HAP-1 (cell line): ENCODE measurements at regions not wholly inside any gene's neighbourhood (a gene's known extent, or its start where the extent isn't known, plus 50 kb on each side); places are given as distances from the start of the nearest gene placed in this dataset.

Source experiments
- DNase-seq, 2 experiments: peaks; one replicate each; pipeline ENCODE4 v3.0.0-alpha.2; 2016 to 2020; ENCODE audit warnings: low spot score in 2 of 2
- H3K27me3 ChIP-seq: fragments of 250-450 bp; sonication (Bioruptor Pico); 2 replicates; pipeline ENCODE4 v1.5.1; 2020; ENCODE audit warnings: low read depth, mild to moderate bottlenecking, moderate library complexity
- H3K36me3 ChIP-seq: fragments of 250-450 bp; sonication (Bioruptor Pico); replicated peaks from 2 replicates; pipeline ENCODE4 v1.5.1; 2020; ENCODE audit warnings: mild to moderate bottlenecking
- H3K4me1 ChIP-seq: fragments of 250-450 bp; sonication (Bioruptor Pico); 2 replicates; pipeline ENCODE4 v1.5.1; 2020; ENCODE audit warnings: mild to moderate bottlenecking
- H3K4me3 ChIP-seq: fragments of 250-450 bp; sonication (Bioruptor Pico); 2 replicates; pipeline ENCODE4 v1.5.1; 2020; ENCODE audit warnings: mild to moderate bottlenecking, moderate library complexity
- H3K9me3 ChIP-seq: fragments of 250-450 bp; sonication (Bioruptor Pico); 2 replicates; pipeline ENCODE4 v1.5.1; 2020; ENCODE audit warnings: mild to moderate bottlenecking, moderate library complexity
- in situ Hi-C: fragments of 300-500 bp; cut with MboI; formaldehyde crosslinking; loops from 3 replicates; pipeline ENCODE4 v1.14.3; 2020; ENCODE audit warnings: low sequenced_read_pairs, inconsistent platforms, mixed read lengths

- Histone ChIP-seq H3K27me3 (no peaks in the 10 kb centered on the region), H3K4me1 (peaks cover 4% of the 10 kb centered on the region; the same call in 1 of the 2 replicates), H3K4me3 (no peak overlapping the region), H3K9me3 (no peaks in the 10 kb centered on the region), H3K36me3 (no peaks in the 10 kb centered on the region)
- in situ Hi-C loops = no loop called here
- peak in 1 of 2 experiments; percentile 16 for DNase-seq
Observed at GRCh38 chr3:88307666-88308065, 157.9 kb downstream of the C3orf38 start.

- in situ Hi-C loops = no loop called here
- no peak for DNase-seq
- Histone ChIP-seq H3K4me1 (peaks cover 3% of the 10 kb centered on the region; the same call in 1 of the 2 replicates), H3K27me3 (no peaks in the 10 kb centered on the region), H3K4me3 (no peak overlapping the region), H3K9me3 (no peaks in the 10 kb centered on the region), H3K36me3 (no peaks in the 10 kb centered on the region)
Observed at GRCh38 chr3:88311826-88312225, 162.1 kb downstream of the C3orf38 start.

- no peak for DNase-seq
- Histone ChIP-seq H3K36me3 (no peaks in the 10 kb centered on the region), H3K9me3 (no peaks in the 10 kb centered on the region), H3K4me1 (no peaks in the 10 kb centered on the region), H3K4me3 (no peak overlapping the region), H3K27me3 (no peaks in the 10 kb centered on the region)
- in situ Hi-C loops = no loop called here
Observed at GRCh38 chr3:88312256-88312655, 162.5 kb downstream of the C3orf38 start.

- no peaks in the 10 kb centered on the region for H3K9me3 ChIP-seq
- no peaks in the 10 kb centered on the region for H3K36me3 ChIP-seq
- in situ Hi-C loops = no loop called here
- H3K4me3 ChIP-seq = no peak overlapping the region
- no peaks in the 10 kb centered on the region; the same call in 1 of the 2 replicates for H3K27me3 ChIP-seq
- DNase-seq = no peak
- no peaks in the 10 kb centered on the region for H3K4me1 ChIP-seq
Observed at GRCh38 chr3:88318067-88318466, 168.3 kb downstream of the C3orf38 start.

- no peak for DNase-seq
- Histone ChIP-seq H3K27me3 (no peaks in the 10 kb centered on the region; the same call in 1 of the 2 replicates), H3K4me3 (no peak overlapping the region), H3K36me3 (no peaks in the 10 kb centered on the region), H3K4me1 (no peaks in the 10 kb centered on the region), H3K9me3 (no peaks in the 10 kb centered on the region)
- in situ Hi-C loops = no loop called here
Observed at GRCh38 chr3:88321363-88322050, 171.7 kb downstream of the C3orf38 start.

- no peak for DNase-seq
- Histone ChIP-seq H3K36me3 (no peaks in the 10 kb centered on the region), H3K4me1 (no peaks in the 10 kb centered on the region), H3K9me3 (no peaks in the 10 kb centered on the region), H3K4me3 (no peak overlapping the region), H3K27me3 (no peaks in the 10 kb centered on the region; the same call in 1 of the 2 replicates)
- in situ Hi-C loops = no loop called here
Observed at GRCh38 chr3:88324788-88325187, 175.0 kb downstream of the C3orf38 start.

- Histone ChIP-seq H3K9me3 (no peaks in the 10 kb centered on the region), H3K4me3 (no peak overlapping the region), H3K4me1 (no peaks in the 10 kb centered on the region), H3K27me3 (no peaks in the 10 kb centered on the region), H3K36me3 (no peaks in the 10 kb centered on the region)
- in situ Hi-C loops = no loop called here
- DNase-seq = no peak
Observed at GRCh38 chr3:88334187-88334868, 184.6 kb downstream of the C3orf38 start.

GRCh38 chr3:88336894-88337293 is 187.1 kb downstream of the C3orf38 start:
- Histone ChIP-seq H3K36me3 (no peaks in the 10 kb centered on the region), H3K4me1 (no peaks in the 10 kb centered on the region; the same call in 1 of the 2 replicates), H3K4me3 (no peak overlapping the region), H3K9me3 (no peaks in the 10 kb centered on the region), H3K27me3 (no peaks in the 10 kb centered on the region)
- no peak for DNase-seq
- in situ Hi-C loops = no loop called here

GRCh38 chr3:88343264-88343663 is 193.5 kb downstream of the C3orf38 start:
- Histone ChIP-seq H3K27me3 (no peaks in the 10 kb centered on the region), H3K4me1 (no peaks in the 10 kb centered on the region; the same call in 1 of the 2 replicates), H3K4me3 (no peak overlapping the region), H3K36me3 (no peaks in the 10 kb centered on the region), H3K9me3 (no peaks in the 10 kb centered on the region)
- in situ Hi-C loops = no loop called here
- DNase-seq = no peak

- H3K4me3 ChIP-seq = no peak overlapping the region
- H3K4me1 ChIP-seq = no peaks in the 10 kb centered on the region
- DNase-seq = no peak
- H3K36me3 ChIP-seq = no peaks in the 10 kb centered on the region
- H3K9me3 ChIP-seq = no peaks in the 10 kb centered on the region
- no peaks in the 10 kb centered on the region for H3K27me3 ChIP-seq
- in situ Hi-C loops = no loop called here
Observed at GRCh38 chr3:88346643-88347042, 196.9 kb downstream of the C3orf38 start.

GRCh38 chr3:88362428-88362827 is 212.7 kb downstream of the C3orf38 start:
- Histone ChIP-seq H3K36me3 (no peaks in the 10 kb centered on the region), H3K4me3 (no peak overlapping the region), H3K4me1 (no peaks in the 10 kb centered on the region), H3K9me3 (no peaks in the 10 kb centered on the region), H3K27me3 (no peaks in the 10 kb centered on the region)
- no peak for DNase-seq
- in situ Hi-C loops = no loop called here

- no peaks in the 10 kb centered on the region for H3K27me3 ChIP-seq
- in situ Hi-C loops = no loop called here
- H3K36me3 ChIP-seq = no peaks in the 10 kb centered on the region
- no peak for DNase-seq
- no peaks in the 10 kb centered on the region for H3K9me3 ChIP-seq
- H3K4me3 ChIP-seq = no peak overlapping the region
- no peaks in the 10 kb centered on the region for H3K4me1 ChIP-seq
Observed at GRCh38 chr3:88364926-88365325, 215.2 kb downstream of the C3orf38 start.

- H3K36me3 ChIP-seq = no peaks in the 10 kb centered on the region
- in situ Hi-C loops = no loop called here
- no peak for DNase-seq
- H3K4me3 ChIP-seq = no peak overlapping the region
- no peaks in the 10 kb centered on the region for H3K4me1 ChIP-seq
- H3K27me3 ChIP-seq = no peaks in the 10 kb centered on the region
- H3K9me3 ChIP-seq = no peaks in the 10 kb centered on the region
Observed at GRCh38 chr3:88369337-88369736, 219.6 kb downstream of the C3orf38 start.

- H3K27me3 ChIP-seq = no peaks in the 10 kb centered on the region
- no peak for DNase-seq
- H3K4me3 ChIP-seq = no peak overlapping the region
- no peaks in the 10 kb centered on the region for H3K4me1 ChIP-seq
- in situ Hi-C loops = no loop called here
- H3K36me3 ChIP-seq = no peaks in the 10 kb centered on the region
- H3K9me3 ChIP-seq = no peaks in the 10 kb centered on the region
Observed at GRCh38 chr3:88369767-88370166, 220.0 kb downstream of the C3orf38 start.
